H9 (cell line): ENCODE measurements at regions not wholly inside any gene's neighbourhood (a gene's known extent, or its start where the extent isn't known, plus 50 kb on each side); places are given as distances from the start of the nearest gene placed in this dataset.
"Not testable (repeated sequence)": the region's sequence is repeated elsewhere in the genome, so short reads cannot be mapped to it uniquely, and the experiment has no call there.

Experiments
- DNase-seq: peaks from one replicate; pipeline ENCODE4 v3.0.0-alpha.2; 2017
- H2AFZ ChIP-seq: one replicate; pipeline ENCODE4 v1.6.1; 2013; ENCODE audit warnings: mild to moderate bottlenecking, low read length, control low read depth, moderate library complexity
- H2AK5ac ChIP-seq: 2 replicates; pipeline ENCODE4 v1.6.1; 2013; ENCODE audit warnings: low read length, control low read depth, mixed read lengths; ENCODE audit not compliant: insufficient read length
- H2BK120ac ChIP-seq: one replicate; pipeline ENCODE4 v1.6.1; 2013; ENCODE audit warnings: low read depth, mild to moderate bottlenecking, low read length, control low read depth, inconsistent platforms; ENCODE audit not compliant: poor library complexity, severe bottlenecking
- H2BK12ac ChIP-seq: 2 replicates; pipeline ENCODE4 v1.6.1; 2013; ENCODE audit warnings: low read length, control low read depth, mixed read lengths, low read depth; ENCODE audit not compliant: insufficient read length
- H2BK15ac ChIP-seq: 2 replicates; pipeline ENCODE4 v1.6.1; 2013; ENCODE audit warnings: low read depth, low read length, control low read depth
- H2BK20ac ChIP-seq: one replicate; pipeline ENCODE4 v1.6.1; 2013; ENCODE audit warnings: low read depth, mild to moderate bottlenecking, low read length, control low read depth, inconsistent platforms; ENCODE audit not compliant: poor library complexity, severe bottlenecking
- H2BK5ac ChIP-seq: 2 replicates; pipeline ENCODE4 v1.6.1; 2013; ENCODE audit warnings: low read length, control low read depth, mixed read lengths; ENCODE audit not compliant: insufficient read length
- H3K14ac ChIP-seq: 2 replicates; pipeline ENCODE4 v1.6.1; 2013; ENCODE audit warnings: low read length, control low read depth; ENCODE audit not compliant: insufficient read depth
- H3K18ac ChIP-seq: 2 replicates; pipeline ENCODE4 v1.6.1; 2013; ENCODE audit warnings: low read depth, mild to moderate bottlenecking, mixed read lengths, low read length, control low read depth; ENCODE audit not compliant: insufficient read length
- H3K23ac ChIP-seq: 2 replicates; pipeline ENCODE4 v1.6.1; 2013; ENCODE audit warnings: low read length, control low read depth, mixed read lengths, low read depth; ENCODE audit not compliant: insufficient read length
- H3K23me2 ChIP-seq: 2 replicates; pipeline ENCODE4 v1.6.1; 2013; ENCODE audit warnings: low read depth, mild to moderate bottlenecking, mixed read lengths, low read length, control low read depth; ENCODE audit not compliant: insufficient read length, poor library complexity, severe bottlenecking
- H3K27ac ChIP-seq: 2 replicates; pipeline ENCODE4 v1.5.1; 2013; ENCODE audit warnings: low read length, control low read depth, mixed read lengths, low read depth; ENCODE audit not compliant: insufficient read length
- H3K27me3 ChIP-seq: 2 replicates; pipeline ENCODE4 v1.6.1; 2013; ENCODE audit warnings: low read length, control low read depth, inconsistent platforms; ENCODE audit not compliant: insufficient read depth
- H3K4ac ChIP-seq: 2 replicates; pipeline ENCODE4 v1.6.1; 2013; ENCODE audit warnings: low read depth, mild to moderate bottlenecking, control low read depth, inconsistent platforms, low read length, moderate library complexity
- H3K4me1 ChIP-seq: 2 replicates; pipeline ENCODE4 v1.6.1; 2013; ENCODE audit warnings: low read length, control low read depth, inconsistent platforms; ENCODE audit not compliant: insufficient read depth
- H3K4me2 ChIP-seq: 2 replicates; pipeline ENCODE4 v1.6.1; 2013; ENCODE audit warnings: low read length, control low read depth, mixed read lengths; ENCODE audit not compliant: insufficient read length, insufficient read depth
- H3K56ac ChIP-seq: 2 replicates; pipeline ENCODE4 v1.6.1; 2013; ENCODE audit warnings: low read depth, mild to moderate bottlenecking, mixed read lengths, low read length, control low read depth; ENCODE audit not compliant: insufficient read length
- H3K79me1 ChIP-seq: 2 replicates; pipeline ENCODE4 v1.6.1; 2013; ENCODE audit warnings: low read depth, mild to moderate bottlenecking, moderate library complexity, low read length, control low read depth, inconsistent platforms; ENCODE audit not compliant: insufficient read depth, poor library complexity, severe bottlenecking
- H3K79me2 ChIP-seq: 2 replicates; pipeline ENCODE4 v1.6.1; 2013; ENCODE audit warnings: low read length, control low read depth, inconsistent platforms; ENCODE audit not compliant: insufficient read depth
- H3K9ac ChIP-seq: 2 replicates; pipeline ENCODE4 v1.6.1; 2013; ENCODE audit warnings: low read length, control low read depth, mixed read lengths; ENCODE audit not compliant: insufficient read length; ENCODE audit errors: extremely low read depth
- H3K9me3 ChIP-seq: one replicate; pipeline ENCODE4 v1.6.1; 2013; ENCODE audit warnings: low read depth, low read length, inconsistent platforms; ENCODE audit not compliant: control insufficient read depth
- H3T11ph ChIP-seq: one replicate; pipeline ENCODE4 v1.6.1; 2013; ENCODE audit warnings: mild to moderate bottlenecking, low read length, control low read depth, inconsistent platforms
- H4K20me1 ChIP-seq: one replicate; pipeline ENCODE4 v1.6.1; 2013; ENCODE audit not compliant: control insufficient read depth, insufficient read length, insufficient read depth
- H4K5ac ChIP-seq: 2 replicates; pipeline ENCODE4 v1.6.1; 2013; ENCODE audit warnings: low read depth, mild to moderate bottlenecking, mixed read lengths, low read length, control low read depth; ENCODE audit not compliant: insufficient read length
- H4K8ac ChIP-seq: replicated peaks from 2 replicates; pipeline ENCODE4 v1.6.1; 2013; ENCODE audit warnings: low read length, control low read depth, mixed read lengths, low read depth; ENCODE audit not compliant: insufficient read length
- H4K91ac ChIP-seq: 2 replicates; pipeline ENCODE4 v1.6.1; 2013; ENCODE audit warnings: low read depth, mild to moderate bottlenecking, moderate library complexity, mixed read lengths, low read length, control low read depth; ENCODE audit not compliant: insufficient read length
- H3K27ac Mint-ChIP-seq, 3 experiments: 2 replicates in 2 of 3; 3 replicates in 1 of 3; pipeline ENCODE4 v1.8.0; 2020 to 2021; ENCODE audit warnings: mixed read lengths in 3 of 3, mild to moderate bottlenecking in 1 of 3, moderate library complexity in 1 of 3
- H3K27me3 Mint-ChIP-seq: 2 replicates; pipeline ENCODE4 v1.8.0; 2021; ENCODE audit warnings: low read depth, mild to moderate bottlenecking, moderate library complexity, mixed read lengths
- H3K36me3 Mint-ChIP-seq, 3 experiments: 2 replicates in 2 of 3; 3 replicates in 1 of 3; pipeline ENCODE4 v1.8.0; 2020 to 2021; ENCODE audit warnings: low read depth in 3 of 3, mixed read lengths in 3 of 3; ENCODE audit not compliant: insufficient read depth in 1 of 3
- H3K4me1 Mint-ChIP-seq, 2 experiments: 2 replicates each; pipeline ENCODE4 v1.8.0; 2020; ENCODE audit warnings: mixed read lengths in 2 of 2
- H3K4me3 Mint-ChIP-seq, 2 experiments: 2 replicates in 1 of 2; 3 replicates in 1 of 2; pipeline ENCODE4 v1.8.0; 2020 to 2021; ENCODE audit warnings: mild to moderate bottlenecking in 2 of 2, mixed read lengths in 2 of 2, moderate library complexity in 1 of 2
- H3K9me3 Mint-ChIP-seq, 2 experiments: 2 replicates in 1 of 2; 3 replicates in 1 of 2; pipeline ENCODE4 v1.8.0; 2020; ENCODE audit warnings: mild to moderate bottlenecking in 2 of 2, mixed read lengths in 2 of 2, moderate library complexity in 1 of 2
- WGBS: extraction: QIAGEN DNeasy Blood & Tissue Kit; methylation state at CpG from one replicate; pipeline ENCODE4 v1.1.7; 2013; ENCODE audit warnings: missing lambda C conversion rate, low lambda C conversion rate, mixed read lengths; ENCODE audit not compliant: insufficient read length; ENCODE audit errors: extremely low coverage; 5-methylcytosine and 5-hydroxymethylcytosine counted together
- TF ChIP-seq, protein P1 (sequence below): fragments of 200-600 bp; sonication (generic); conservative IDR thresholded peaks from 3 replicates; pipeline ENCODE4 v1.8.0; 2021; ENCODE audit warnings: antibody characterized with exemption, mild to moderate bottlenecking

DNA sequence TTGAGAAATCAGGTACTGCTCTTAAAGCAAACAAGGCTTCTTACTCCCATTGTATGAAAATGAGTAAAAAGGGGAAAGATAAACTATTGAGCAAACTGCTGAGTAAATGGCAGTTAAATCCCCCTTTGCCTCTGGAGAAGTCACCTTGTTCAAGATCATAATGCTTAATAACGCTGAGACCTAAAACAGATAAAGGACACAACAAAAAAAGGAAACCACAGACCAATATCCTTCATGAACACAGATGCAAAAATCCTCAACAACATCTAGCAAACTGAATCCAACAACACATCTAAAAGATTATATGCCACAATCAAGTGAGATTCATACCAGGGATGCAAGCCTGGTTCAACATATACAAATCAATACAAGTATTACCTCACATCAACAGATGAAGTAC is 109.0 kb upstream of the MDM1 start:
- no peak overlapping the region for H3K9ac ChIP-seq
- H2AFZ ChIP-seq: no peak overlapping the region
- H3K23me2 ChIP-seq: no peaks in the 10 kb centered on the region
- H3K23ac ChIP-seq: no peak overlapping the region
- no peaks in the 10 kb centered on the region; the same call in 1 of the 2 replicates for H3K4me1 ChIP-seq
- no peak overlapping the region for H2BK120ac ChIP-seq
- H3K79me1 ChIP-seq: no peaks in the 10 kb centered on the region
- H3K56ac ChIP-seq: no peak overlapping the region
- H3K9me3 Mint-ChIP-seq: peaks cover 19 to 23% of the 10 kb centered on the region in 2 experiments
- H4K91ac ChIP-seq: no peak overlapping the region
- no peak overlapping the region for H3K4me2 ChIP-seq
- H3K9me3 ChIP-seq: no peaks in the 10 kb centered on the region
- peaks cover 25 to 28% of the 10 kb centered on the region in 2 experiments for H3K4me1 Mint-ChIP-seq
- H3K27ac Mint-ChIP-seq: no peak overlapping the region
- peaks cover 10 to 20% (median 12%) of the 10 kb centered on the region in 3 experiments for H3K36me3 Mint-ChIP-seq
- no peak overlapping the region for H4K5ac ChIP-seq
- H3K27me3 Mint-ChIP-seq: no peaks in the 10 kb centered on the region
- H3K27ac ChIP-seq: no peak overlapping the region
- no peak overlapping the region for H2BK20ac ChIP-seq
- TF ChIP-seq, protein P1, sequence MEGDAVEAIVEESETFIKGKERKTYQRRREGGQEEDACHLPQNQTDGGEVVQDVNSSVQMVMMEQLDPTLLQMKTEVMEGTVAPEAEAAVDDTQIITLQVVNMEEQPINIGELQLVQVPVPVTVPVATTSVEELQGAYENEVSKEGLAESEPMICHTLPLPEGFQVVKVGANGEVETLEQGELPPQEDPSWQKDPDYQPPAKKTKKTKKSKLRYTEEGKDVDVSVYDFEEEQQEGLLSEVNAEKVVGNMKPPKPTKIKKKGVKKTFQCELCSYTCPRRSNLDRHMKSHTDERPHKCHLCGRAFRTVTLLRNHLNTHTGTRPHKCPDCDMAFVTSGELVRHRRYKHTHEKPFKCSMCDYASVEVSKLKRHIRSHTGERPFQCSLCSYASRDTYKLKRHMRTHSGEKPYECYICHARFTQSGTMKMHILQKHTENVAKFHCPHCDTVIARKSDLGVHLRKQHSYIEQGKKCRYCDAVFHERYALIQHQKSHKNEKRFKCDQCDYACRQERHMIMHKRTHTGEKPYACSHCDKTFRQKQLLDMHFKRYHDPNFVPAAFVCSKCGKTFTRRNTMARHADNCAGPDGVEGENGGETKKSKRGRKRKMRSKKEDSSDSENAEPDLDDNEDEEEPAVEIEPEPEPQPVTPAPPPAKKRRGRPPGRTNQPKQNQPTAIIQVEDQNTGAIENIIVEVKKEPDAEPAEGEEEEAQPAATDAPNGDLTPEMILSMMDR: no peak
- no peak overlapping the region for H3K4ac ChIP-seq
- H3K14ac ChIP-seq: no peak overlapping the region
- H2BK15ac ChIP-seq: no peak overlapping the region
- H3K18ac ChIP-seq: no peak overlapping the region
- H3K27me3 ChIP-seq: no peaks in the 10 kb centered on the region
- no peaks in the 10 kb centered on the region for H4K20me1 ChIP-seq
- DNase-seq: no peak
- no CpG with 5 or more reads among the region's 1 CpG for WGBS
- H2BK5ac ChIP-seq: no peak overlapping the region
- no peaks in the 10 kb centered on the region for H3K79me2 ChIP-seq
- no peak overlapping the region for H3K4me3 Mint-ChIP-seq
- H2AK5ac ChIP-seq: no peak overlapping the region
- H3T11ph ChIP-seq: no peak overlapping the region
- no peak overlapping the region for H2BK12ac ChIP-seq
- no peak overlapping the region for H4K8ac ChIP-seq

DNA sequence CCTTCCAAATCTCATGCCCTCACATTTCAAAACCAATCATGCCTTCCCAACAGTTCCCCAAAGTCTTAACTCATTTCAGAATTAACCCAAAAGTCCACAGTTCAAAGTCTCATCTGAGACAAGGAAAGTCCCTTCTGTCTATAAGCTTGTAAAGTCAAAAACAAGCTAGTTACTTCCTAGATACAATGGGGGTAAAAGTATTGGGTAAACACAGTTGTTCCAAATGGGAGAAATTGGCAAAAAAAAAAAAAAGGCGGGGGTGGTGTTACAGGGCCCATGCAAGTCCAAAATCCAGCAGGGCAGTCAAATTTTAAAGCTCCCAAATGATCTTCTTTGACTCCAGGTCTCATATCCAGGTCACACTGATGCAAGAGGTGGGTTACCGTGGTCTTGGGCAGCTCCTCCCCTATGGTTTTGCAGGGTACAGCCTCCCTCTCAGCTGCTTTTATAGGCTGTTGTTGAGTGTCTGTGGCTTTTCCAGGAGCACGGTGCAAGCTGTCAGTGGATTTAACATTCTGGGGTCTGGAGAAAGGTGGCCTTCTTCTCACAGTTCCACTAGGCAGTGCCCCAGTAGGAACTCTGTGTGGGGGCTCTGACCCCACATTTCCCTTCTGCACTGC is 110.3 kb upstream of the MDM1 start:
- H2BK15ac ChIP-seq, H3K23ac ChIP-seq, H3T11ph ChIP-seq, H3K18ac ChIP-seq, H3K23me2 ChIP-seq, H3K27me3 ChIP-seq, H2BK5ac ChIP-seq, H4K5ac ChIP-seq, H2BK20ac ChIP-seq, H4K8ac ChIP-seq, H2BK12ac ChIP-seq, H2AK5ac ChIP-seq, H2AFZ ChIP-seq, H3K4ac ChIP-seq, H3K27ac ChIP-seq, H3K4me1 ChIP-seq, H3K4me2 ChIP-seq, H3K4me3 Mint-ChIP-seq, H2BK120ac ChIP-seq, H3K9me3 ChIP-seq, H3K9ac ChIP-seq, H4K91ac ChIP-seq, H3K56ac ChIP-seq, H3K27ac Mint-ChIP-seq, H4K20me1 ChIP-seq, H3K79me1 ChIP-seq, DNase-seq, H3K27me3 Mint-ChIP-seq, H3K79me2 ChIP-seq, H3K14ac ChIP-seq: not testable (repeated sequence)
- peaks cover 19 to 23% of the 10 kb centered on the region in 2 experiments for H3K9me3 Mint-ChIP-seq
- H3K4me1 Mint-ChIP-seq: peaks cover 36 to 40% of the 10 kb centered on the region in 2 experiments
- H3K36me3 Mint-ChIP-seq: peaks cover 10 to 20% (median 12%) of the 10 kb centered on the region in 3 experiments
- WGBS: no CpG with 5 or more reads among the region's 3 CpGs
